ENCODE measurements at regions not wholly inside any gene's neighbourhood (a gene's known extent, or its start where the extent isn't known, plus 50 kb on each side); places are given as distances from the start of the nearest gene placed in this dataset.

DNA sequence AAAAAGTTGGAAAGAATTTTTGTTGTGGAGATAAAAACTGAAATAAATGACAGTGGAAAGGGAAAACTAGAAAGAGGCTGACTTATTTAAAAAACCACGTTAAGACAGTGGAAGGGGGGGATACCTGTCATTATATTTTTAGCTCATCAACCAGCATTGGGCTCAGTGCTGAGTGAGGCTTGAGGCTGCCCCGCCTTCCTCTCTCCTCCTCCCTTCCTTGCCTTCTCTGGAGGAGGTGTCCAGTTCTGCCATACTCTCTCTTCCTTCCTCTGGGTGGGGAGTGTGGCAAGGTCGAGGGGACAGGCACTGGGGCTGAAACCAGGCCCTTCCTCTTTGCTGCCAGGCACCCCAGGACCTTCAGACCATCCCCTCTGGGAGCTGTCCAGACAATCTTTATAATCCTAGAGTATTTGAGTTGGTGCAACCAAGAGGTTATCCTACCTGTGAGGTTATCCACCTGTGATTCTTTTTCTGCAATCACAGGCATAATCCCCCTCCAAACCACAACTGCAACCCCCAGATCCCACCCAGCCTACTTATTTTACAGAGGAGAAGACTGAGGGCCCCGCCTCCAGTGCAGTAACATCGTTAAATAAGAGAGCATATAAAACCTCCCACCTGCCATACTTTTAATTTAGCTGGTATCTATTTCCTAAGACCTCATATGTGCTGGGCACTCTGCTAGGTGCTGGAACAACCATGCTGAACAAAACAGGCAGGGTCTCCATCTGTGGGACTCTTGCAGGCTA, 578.5 kb downstream of the BUD13 start:
- WGBS = 60% methylated on average over 5 of the region's 5 CpGs
- Histone ChIP-seq H3K27ac (ENCODE audit: low read depth in 1 of 2, low read length in 2 of 2) (no peak overlapping the region), H3K9me3 (ENCODE audit: control insufficient read depth in 4 of 4, low read length in 3 of 4) (no peaks in the 10 kb centered on the region), H3K27me3 (ENCODE audit: control insufficient read depth in 4 of 4, insufficient read depth in 4 of 4, low read length in 3 of 4) (peaks cover 0 to 2% (median under 1%) of the 10 kb centered on the region in 4 donors), H3K4me3 (ENCODE audit: low read depth in 1 of 3, low read length in 3 of 3) (no peak overlapping the region), H3K9ac (ENCODE audit: low read depth in 1 of 2, low read length in 2 of 2) (no peak overlapping the region), H3K4me1 (ENCODE audit: control insufficient read depth in 4 of 4, insufficient read depth in 4 of 4, low read length in 3 of 4) (peaks cover 0 to 4% (median 0%) of the 10 kb centered on the region in 4 donors), H3K36me3 (ENCODE audit: control insufficient read depth in 4 of 4, insufficient read depth in 3 of 4, low read depth in 1 of 4, low read length in 3 of 4) (no peaks in the 10 kb centered on the region)
- no peak for DNase-seq (ENCODE audit: low spot score)
- TF ChIP-seq MAX (IDR thresholded peaks at IDR 0.05) (no peak), GABPA (IDR thresholded peaks at IDR 0.05 in 1 of 2, conservative IDR thresholded peaks at IDR 0.05 in 1 of 2) (no peak), RXRA (IDR thresholded peaks at IDR 0.05) (no peak), NR2F2 (IDR thresholded peaks at IDR 0.05) (no peak)

DNA sequence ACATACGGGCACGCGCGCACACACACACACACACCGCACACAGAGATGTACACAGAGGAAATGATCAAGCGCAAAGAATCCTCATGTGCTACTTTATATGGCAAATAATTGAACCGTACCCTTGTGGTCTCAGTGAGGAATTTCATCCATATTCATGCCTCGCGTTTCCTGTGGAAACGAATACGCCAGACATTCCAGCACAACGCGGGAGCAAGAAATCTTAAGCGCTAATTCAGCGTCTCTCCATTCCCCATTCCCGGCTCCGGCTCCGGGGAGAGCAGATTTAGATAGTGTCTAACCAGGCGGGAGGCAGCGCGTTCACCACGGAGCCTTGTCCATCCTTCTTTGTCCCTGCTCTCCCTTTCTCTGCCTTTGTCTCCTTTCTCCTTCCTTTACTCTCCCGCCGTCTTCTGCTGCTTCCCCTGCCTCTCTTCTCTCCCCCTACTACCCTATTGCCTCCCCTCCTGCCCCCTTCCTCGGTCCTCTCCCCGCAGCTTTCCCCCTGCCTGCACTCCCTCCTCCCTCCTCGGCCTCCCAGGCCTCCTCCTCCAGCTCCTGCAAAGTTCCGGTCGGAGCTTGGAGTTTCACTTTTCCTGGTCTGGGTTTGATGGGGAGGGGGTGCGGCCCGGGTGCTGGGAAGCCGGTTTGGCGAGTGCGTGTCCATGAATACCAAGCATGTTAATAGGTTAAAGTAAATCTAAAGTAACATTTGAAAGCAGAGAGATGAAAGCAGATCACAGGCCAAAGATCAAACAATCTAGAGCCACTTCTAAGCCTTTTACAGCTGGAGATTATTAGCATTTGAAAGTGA, 579.3 kb downstream of the BUD13 start:
- Histone ChIP-seq H3K4me3 (ENCODE audit: low read depth in 1 of 3, low read length in 3 of 3) (peak overlapping the region in 1 of 3 donors; percentile 3), H3K36me3 (ENCODE audit: control insufficient read depth in 4 of 4, insufficient read depth in 3 of 4, low read depth in 1 of 4, low read length in 3 of 4) (no peaks in the 10 kb centered on the region), H3K27ac (ENCODE audit: low read depth in 1 of 2, low read length in 2 of 2) (no peak overlapping the region), H3K9ac (ENCODE audit: low read depth in 1 of 2, low read length in 2 of 2) (no peak overlapping the region), H3K9me3 (ENCODE audit: control insufficient read depth in 4 of 4, low read length in 3 of 4) (no peaks in the 10 kb centered on the region), H3K27me3 (ENCODE audit: control insufficient read depth in 4 of 4, insufficient read depth in 4 of 4, low read length in 3 of 4) (peaks cover 0 to 2% (median under 1%) of the 10 kb centered on the region in 4 donors), H3K4me1 (ENCODE audit: control insufficient read depth in 4 of 4, insufficient read depth in 4 of 4, low read length in 3 of 4) (peaks cover 0 to 4% (median 0%) of the 10 kb centered on the region in 4 donors)
- WGBS = 4% methylated on average over 34 of the region's 34 CpGs
- no peak for DNase-seq (ENCODE audit: low spot score)
- TF ChIP-seq SP1 (IDR thresholded peaks at IDR 0.05) (peak; percentile 10), ATF3 (IDR thresholded peaks at IDR 0.05) (no peak), TAF1 (conservative IDR thresholded peaks at IDR 0.05) (no peak), RAD21 (IDR thresholded peaks at IDR 0.05) (no peak), JUND (IDR thresholded peaks at IDR 0.05) (no peak), MAX (IDR thresholded peaks at IDR 0.05) (no peak), YY1 (IDR thresholded peaks at IDR 0.05) (no peak), FOXA2 (IDR thresholded peaks at IDR 0.05) (no peak), NR2F2 (IDR thresholded peaks at IDR 0.05) (no peak), EGR1 (IDR thresholded peaks at IDR 0.05; ENCODE audit: low read depth in 2 of 2) (no peak)
- TF ChIP-seq, protein P1, sequence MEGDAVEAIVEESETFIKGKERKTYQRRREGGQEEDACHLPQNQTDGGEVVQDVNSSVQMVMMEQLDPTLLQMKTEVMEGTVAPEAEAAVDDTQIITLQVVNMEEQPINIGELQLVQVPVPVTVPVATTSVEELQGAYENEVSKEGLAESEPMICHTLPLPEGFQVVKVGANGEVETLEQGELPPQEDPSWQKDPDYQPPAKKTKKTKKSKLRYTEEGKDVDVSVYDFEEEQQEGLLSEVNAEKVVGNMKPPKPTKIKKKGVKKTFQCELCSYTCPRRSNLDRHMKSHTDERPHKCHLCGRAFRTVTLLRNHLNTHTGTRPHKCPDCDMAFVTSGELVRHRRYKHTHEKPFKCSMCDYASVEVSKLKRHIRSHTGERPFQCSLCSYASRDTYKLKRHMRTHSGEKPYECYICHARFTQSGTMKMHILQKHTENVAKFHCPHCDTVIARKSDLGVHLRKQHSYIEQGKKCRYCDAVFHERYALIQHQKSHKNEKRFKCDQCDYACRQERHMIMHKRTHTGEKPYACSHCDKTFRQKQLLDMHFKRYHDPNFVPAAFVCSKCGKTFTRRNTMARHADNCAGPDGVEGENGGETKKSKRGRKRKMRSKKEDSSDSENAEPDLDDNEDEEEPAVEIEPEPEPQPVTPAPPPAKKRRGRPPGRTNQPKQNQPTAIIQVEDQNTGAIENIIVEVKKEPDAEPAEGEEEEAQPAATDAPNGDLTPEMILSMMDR (IDR thresholded peaks at IDR 0.05; ENCODE audit: low read depth, low read length, missing input control) = peak; percentile 20
- TF ChIP-seq, protein P2, sequence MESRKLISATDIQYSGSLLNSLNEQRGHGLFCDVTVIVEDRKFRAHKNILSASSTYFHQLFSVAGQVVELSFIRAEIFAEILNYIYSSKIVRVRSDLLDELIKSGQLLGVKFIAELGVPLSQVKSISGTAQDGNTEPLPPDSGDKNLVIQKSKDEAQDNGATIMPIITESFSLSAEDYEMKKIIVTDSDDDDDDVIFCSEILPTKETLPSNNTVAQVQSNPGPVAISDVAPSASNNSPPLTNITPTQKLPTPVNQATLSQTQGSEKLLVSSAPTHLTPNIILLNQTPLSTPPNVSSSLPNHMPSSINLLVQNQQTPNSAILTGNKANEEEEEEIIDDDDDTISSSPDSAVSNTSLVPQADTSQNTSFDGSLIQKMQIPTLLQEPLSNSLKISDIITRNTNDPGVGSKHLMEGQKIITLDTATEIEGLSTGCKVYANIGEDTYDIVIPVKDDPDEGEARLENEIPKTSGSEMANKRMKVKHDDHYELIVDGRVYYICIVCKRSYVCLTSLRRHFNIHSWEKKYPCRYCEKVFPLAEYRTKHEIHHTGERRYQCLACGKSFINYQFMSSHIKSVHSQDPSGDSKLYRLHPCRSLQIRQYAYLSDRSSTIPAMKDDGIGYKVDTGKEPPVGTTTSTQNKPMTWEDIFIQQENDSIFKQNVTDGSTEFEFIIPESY (IDR thresholded peaks at IDR 0.05) = no peak
